ENCODE measurements at regions not wholly inside any gene's neighbourhood (a gene's known extent, or its start where the extent isn't known, plus 50 kb on each side); places are given as distances from the start of the nearest gene placed in this dataset.

DNA sequence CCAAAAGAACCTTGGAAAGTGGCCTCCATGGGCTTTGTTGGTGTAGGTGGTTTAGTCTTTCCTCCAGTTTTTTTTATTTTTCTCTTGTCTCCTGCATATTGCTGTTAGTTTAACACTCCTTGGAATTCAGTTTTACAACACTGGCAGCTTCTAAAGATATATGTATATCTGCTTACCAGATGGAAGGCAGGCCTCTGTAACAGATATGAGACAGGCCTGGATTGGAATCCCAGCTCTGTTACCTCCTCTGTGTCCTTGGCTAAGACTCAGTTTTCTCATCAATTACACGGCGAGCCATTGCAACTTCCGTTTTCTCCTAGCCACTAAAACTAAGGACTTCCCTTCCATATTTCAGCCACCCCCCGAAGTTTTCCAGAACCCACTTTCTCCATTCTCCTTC, 133.4 kb upstream of the SMAD1 start:
- Histone ChIP-seq H3K4me3 (ENCODE audit: low read length) (no peak overlapping the region), H3K9me3 (replicated peaks; ENCODE audit: control insufficient read depth, low read depth, low read length) (no peaks in the 10 kb centered on the region), H3K27ac (ENCODE audit: low read length) (peak overlapping the region; percentile 38), H3K27me3 (ENCODE audit: control insufficient read depth, insufficient read depth, low read length) (no peaks in the 10 kb centered on the region), H3K36me3 (ENCODE audit: control insufficient read depth, insufficient read depth, low read length) (no peaks in the 10 kb centered on the region), H3K4me1 (ENCODE audit: control insufficient read depth, insufficient read depth, low read length) (peaks cover 10% of the 10 kb centered on the region)
- peak; percentile 31 for DNase-seq
- 50% methylated on average over 2 of the region's 4 CpGs for WGBS (ENCODE audit: insufficient coverage)

DNA sequence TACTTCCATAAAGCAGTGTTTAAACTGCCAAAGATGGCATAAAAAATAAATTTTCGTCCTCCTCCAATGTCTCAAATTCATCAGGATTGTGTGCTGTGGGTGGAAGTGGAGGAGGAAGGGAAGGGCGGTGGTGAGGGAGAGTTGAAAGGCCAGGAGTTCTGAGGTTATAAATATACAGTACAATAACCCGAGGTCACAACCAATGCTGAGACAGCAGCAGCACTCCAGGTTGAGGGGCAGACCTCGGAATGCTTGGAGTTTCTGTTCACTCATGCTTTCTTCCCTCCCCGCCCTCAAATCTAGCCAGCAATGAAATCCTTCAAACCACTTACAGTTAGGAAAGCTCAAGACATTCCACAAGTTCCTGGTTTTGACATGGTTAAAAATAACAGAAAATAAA, 134.0 kb upstream of the SMAD1 start:
- DNase-seq, result no peak
- no peaks in the 10 kb centered on the region for H3K27me3 ChIP-seq (ENCODE audit: control insufficient read depth, insufficient read depth, low read length)
- H3K36me3 ChIP-seq (ENCODE audit: control insufficient read depth, insufficient read depth, low read length), result no peaks in the 10 kb centered on the region
- H3K4me1 ChIP-seq (ENCODE audit: control insufficient read depth, insufficient read depth, low read length), result peaks cover 10% of the 10 kb centered on the region
- 57% methylated on average over 1 of the region's 5 CpGs for WGBS (ENCODE audit: insufficient coverage)
- no peak overlapping the region for H3K4me3 ChIP-seq (ENCODE audit: low read length)
- peak overlapping the region; percentile 38 for H3K27ac ChIP-seq (ENCODE audit: low read length)
- no peaks in the 10 kb centered on the region for H3K9me3 ChIP-seq (replicated peaks; ENCODE audit: control insufficient read depth, low read depth, low read length)

DNA sequence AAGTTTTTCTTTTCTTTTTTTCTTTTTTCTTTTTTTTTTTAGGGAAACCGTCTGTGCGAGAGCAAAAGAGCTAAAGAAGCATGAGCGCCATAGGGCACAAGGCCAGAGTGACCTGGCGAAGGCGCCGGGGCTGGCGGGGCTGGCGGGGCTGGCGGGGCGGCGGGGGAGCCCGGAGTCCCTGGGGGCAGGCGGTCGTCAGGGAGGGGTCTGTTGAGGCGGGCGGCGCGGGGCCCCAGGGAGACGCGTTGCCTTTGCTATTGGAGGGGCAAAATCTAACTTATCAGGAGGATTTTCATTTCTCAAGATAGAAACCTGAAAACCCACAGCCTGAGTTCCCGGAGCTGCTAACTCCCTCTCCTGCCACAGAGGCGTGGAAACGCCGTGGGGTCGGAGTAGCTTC, 135.6 kb upstream of the SMAD1 start:
- Histone ChIP-seq H3K4me1 (ENCODE audit: control insufficient read depth, insufficient read depth, low read length) (peaks cover 8% of the 10 kb centered on the region), H3K27ac (ENCODE audit: low read length) (no peak overlapping the region), H3K4me3 (ENCODE audit: low read length) (no peak overlapping the region), H3K27me3 (ENCODE audit: control insufficient read depth, insufficient read depth, low read length) (no peaks in the 10 kb centered on the region), H3K36me3 (ENCODE audit: control insufficient read depth, insufficient read depth, low read length) (no peaks in the 10 kb centered on the region), H3K9me3 (replicated peaks; ENCODE audit: control insufficient read depth, low read depth, low read length) (no peaks in the 10 kb centered on the region)
- no peak for DNase-seq
- WGBS (ENCODE audit: insufficient coverage), result 96% methylated on average over 5 of the region's 25 CpGs

DNA sequence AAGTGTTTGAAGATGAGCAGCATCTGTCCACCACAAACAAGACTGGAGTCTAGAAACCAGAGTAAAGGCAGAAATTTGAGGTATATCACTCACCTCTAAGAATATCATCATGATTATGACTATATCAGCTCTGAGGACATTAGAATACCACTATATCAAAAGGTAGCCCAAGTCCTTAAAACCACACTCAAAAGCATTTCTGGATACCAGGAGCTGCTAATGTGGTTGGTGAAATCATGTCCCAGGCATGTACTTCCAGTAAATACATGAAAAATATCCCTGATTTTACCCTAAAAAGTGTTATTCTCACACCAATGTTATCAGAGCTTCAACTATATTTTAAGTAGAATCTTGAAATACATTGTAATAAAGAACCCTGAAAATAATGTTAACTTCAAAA, 136.3 kb upstream of the SMAD1 start:
- Histone ChIP-seq H3K4me3 (ENCODE audit: low read length) (no peak overlapping the region), H3K27ac (ENCODE audit: low read length) (no peak overlapping the region), H3K9me3 (replicated peaks; ENCODE audit: control insufficient read depth, low read depth, low read length) (no peaks in the 10 kb centered on the region), H3K4me1 (ENCODE audit: control insufficient read depth, insufficient read depth, low read length) (peaks cover 8% of the 10 kb centered on the region), H3K27me3 (ENCODE audit: control insufficient read depth, insufficient read depth, low read length) (no peaks in the 10 kb centered on the region), H3K36me3 (ENCODE audit: control insufficient read depth, insufficient read depth, low read length) (no peaks in the 10 kb centered on the region)
- DNase-seq, result no peak

DNA sequence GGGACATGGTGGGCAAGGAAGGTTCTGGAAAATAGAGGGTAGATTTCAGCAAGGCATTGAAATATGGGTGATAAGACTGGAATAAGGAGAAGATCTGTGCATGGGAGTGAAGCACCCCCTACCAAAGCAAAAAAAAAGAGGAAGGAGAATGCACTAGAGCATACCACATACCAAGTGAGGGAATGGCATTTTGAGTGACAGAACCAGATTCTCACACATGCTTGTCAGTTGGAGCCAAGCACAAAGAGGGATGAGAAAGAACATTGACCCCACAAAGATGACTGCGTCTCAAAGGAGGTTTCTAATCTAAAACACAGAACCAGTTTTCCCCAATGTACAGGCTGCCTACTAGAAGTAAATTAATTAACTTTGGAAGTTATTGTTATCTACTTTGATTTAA, 140.3 kb upstream of the SMAD1 start:
- H3K36me3 ChIP-seq (ENCODE audit: control insufficient read depth, insufficient read depth, low read length), result no peaks in the 10 kb centered on the region
- DNase-seq, result peak; percentile 30
- H3K27me3 ChIP-seq (ENCODE audit: control insufficient read depth, insufficient read depth, low read length), result no peaks in the 10 kb centered on the region
- no peak overlapping the region for H3K27ac ChIP-seq (ENCODE audit: low read length)
- WGBS (ENCODE audit: insufficient coverage), result no CpG with 5 or more reads among the region's 1 CpG
- H3K4me3 ChIP-seq (ENCODE audit: low read length), result no peak overlapping the region
- H3K9me3 ChIP-seq (replicated peaks; ENCODE audit: control insufficient read depth, low read depth, low read length), result no peaks in the 10 kb centered on the region
- no peaks in the 10 kb centered on the region for H3K4me1 ChIP-seq (ENCODE audit: control insufficient read depth, insufficient read depth, low read length)

DNA sequence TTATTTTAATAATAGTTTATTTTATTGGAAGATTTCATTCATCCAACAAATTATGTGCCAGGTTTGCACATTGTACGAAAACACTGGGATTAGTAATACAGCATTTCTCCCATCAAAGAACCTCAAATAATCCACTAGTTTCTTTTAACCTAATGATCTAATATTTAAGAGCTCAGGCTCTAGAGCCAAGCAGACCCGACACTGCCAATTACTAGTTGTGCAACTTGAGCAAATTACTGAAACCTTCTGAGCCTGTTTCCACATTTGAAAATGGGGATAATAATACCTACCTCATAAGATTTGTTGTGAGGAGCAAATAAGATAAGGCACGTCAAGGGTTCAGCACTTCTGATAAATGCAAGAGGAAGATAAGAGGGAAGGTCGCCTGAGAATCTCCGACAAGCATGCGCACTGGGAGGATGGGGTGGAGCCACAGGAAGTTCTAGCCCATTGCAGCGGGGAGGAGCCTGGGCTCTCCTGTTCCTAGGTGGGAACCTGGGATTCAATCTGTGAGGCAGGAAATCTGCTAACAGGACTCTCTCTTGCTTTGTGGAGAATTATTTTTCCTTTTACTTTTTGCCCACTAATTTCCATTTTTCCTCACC, 141.5 kb upstream of the SMAD1 start:
- Histone ChIP-seq H3K9me3 (replicated peaks; ENCODE audit: control insufficient read depth, low read depth, low read length) (no peaks in the 10 kb centered on the region), H3K4me3 (ENCODE audit: low read length) (no peak overlapping the region), H3K36me3 (ENCODE audit: control insufficient read depth, insufficient read depth, low read length) (no peaks in the 10 kb centered on the region), H3K27me3 (ENCODE audit: control insufficient read depth, insufficient read depth, low read length) (no peaks in the 10 kb centered on the region), H3K27ac (ENCODE audit: low read length) (no peak overlapping the region), H3K4me1 (ENCODE audit: control insufficient read depth, insufficient read depth, low read length) (no peaks in the 10 kb centered on the region)
- 96% methylated on average over 5 of the region's 7 CpGs for WGBS (ENCODE audit: insufficient coverage)
- no peak for DNase-seq

DNA sequence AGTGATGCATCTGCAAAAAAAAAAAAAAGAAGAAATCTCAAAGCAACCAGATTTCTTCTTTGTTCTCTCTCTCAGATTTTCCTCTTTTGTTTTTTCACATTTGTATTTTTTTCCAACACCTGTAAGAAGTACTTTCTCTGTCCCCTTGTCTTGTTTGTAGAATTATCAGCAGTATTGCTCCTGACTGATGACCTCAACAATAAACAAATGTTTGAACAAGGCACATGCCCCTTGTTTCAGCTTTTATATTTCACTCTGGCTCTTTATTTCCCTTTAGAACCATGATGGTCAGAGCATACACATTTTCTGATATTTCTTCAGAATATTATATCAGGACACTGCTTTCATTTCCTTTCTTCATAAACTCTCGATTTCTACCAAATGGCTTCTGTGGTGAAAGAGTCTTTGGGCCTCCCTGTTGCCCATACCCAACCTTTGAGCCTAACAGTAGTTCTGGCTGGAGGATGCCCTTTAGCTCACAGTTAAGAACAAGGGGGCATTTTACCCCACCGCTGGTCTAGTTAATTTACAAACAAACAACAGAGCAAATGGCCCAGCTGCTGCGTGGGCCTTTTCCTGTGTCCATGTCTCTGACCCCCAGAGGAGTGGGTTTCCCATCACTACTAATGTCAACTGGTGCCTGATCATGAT, 142.5 kb upstream of the SMAD1 start:
- 83% methylated on average over 1 of the region's 3 CpGs for WGBS (ENCODE audit: insufficient coverage)
- Histone ChIP-seq H3K27ac (ENCODE audit: low read length) (no peak overlapping the region), H3K4me3 (ENCODE audit: low read length) (no peak overlapping the region), H3K36me3 (ENCODE audit: control insufficient read depth, insufficient read depth, low read length) (no peaks in the 10 kb centered on the region), H3K4me1 (ENCODE audit: control insufficient read depth, insufficient read depth, low read length) (no peaks in the 10 kb centered on the region), H3K9me3 (replicated peaks; ENCODE audit: control insufficient read depth, low read depth, low read length) (no peaks in the 10 kb centered on the region), H3K27me3 (ENCODE audit: control insufficient read depth, insufficient read depth, low read length) (no peaks in the 10 kb centered on the region)
- DNase-seq, result no peak

DNA sequence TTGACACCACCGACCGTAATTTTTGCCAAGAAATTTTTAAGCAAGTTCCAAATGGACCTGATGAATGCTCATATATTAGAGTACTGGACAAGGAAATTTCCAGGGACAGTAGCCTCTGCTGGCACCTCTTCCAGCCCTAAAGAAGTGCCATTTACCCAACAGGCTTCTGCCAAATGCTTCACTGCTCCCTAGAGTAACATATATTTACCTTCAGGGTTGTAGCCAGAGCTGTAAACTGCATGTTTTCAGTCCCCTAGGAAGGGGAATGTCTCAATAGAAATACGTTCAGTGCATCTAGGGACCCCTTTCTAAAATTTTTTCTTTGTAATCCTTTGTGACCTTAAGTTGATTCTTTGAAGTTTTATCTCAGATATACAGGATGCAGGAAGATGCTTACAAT, 143.1 kb upstream of the SMAD1 start:
- no peaks in the 10 kb centered on the region for H3K4me1 ChIP-seq (ENCODE audit: control insufficient read depth, insufficient read depth, low read length)
- WGBS (ENCODE audit: insufficient coverage), result no CpG with 5 or more reads among the region's 3 CpGs
- H3K27me3 ChIP-seq (ENCODE audit: control insufficient read depth, insufficient read depth, low read length), result no peaks in the 10 kb centered on the region
- H3K9me3 ChIP-seq (replicated peaks; ENCODE audit: control insufficient read depth, low read depth, low read length), result no peaks in the 10 kb centered on the region
- H3K36me3 ChIP-seq (ENCODE audit: control insufficient read depth, insufficient read depth, low read length), result no peaks in the 10 kb centered on the region
- no peak for DNase-seq
- no peak overlapping the region for H3K4me3 ChIP-seq (ENCODE audit: low read length)
- H3K27ac ChIP-seq (ENCODE audit: low read length), result no peak overlapping the region

DNA sequence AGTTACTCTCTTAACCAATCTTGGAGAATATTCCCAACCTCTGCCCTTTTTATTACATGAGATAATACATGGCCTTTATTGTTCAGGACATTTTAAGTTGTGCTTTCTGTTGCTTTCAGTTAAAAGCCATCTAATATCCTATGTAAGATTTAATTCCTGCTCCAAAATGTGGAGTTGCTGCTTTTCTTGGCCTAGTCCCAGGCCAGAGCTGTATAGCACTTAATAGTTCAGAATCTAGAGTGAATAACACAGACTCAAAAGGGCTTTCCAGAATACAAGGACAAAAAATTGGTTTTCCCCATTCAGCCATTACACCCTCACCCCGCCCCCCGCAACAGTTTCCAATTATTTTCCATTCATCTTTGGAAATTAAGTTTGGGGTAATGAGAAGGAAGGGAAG, 144.3 kb upstream of the SMAD1 start:
- no CpG with 5 or more reads among the region's 2 CpGs for WGBS (ENCODE audit: insufficient coverage)
- H3K27me3 ChIP-seq (ENCODE audit: control insufficient read depth, insufficient read depth, low read length), result no peaks in the 10 kb centered on the region
- no peak overlapping the region for H3K4me3 ChIP-seq (ENCODE audit: low read length)
- no peaks in the 10 kb centered on the region for H3K4me1 ChIP-seq (ENCODE audit: control insufficient read depth, insufficient read depth, low read length)
- DNase-seq, result peak; percentile 64
- no peaks in the 10 kb centered on the region for H3K36me3 ChIP-seq (ENCODE audit: control insufficient read depth, insufficient read depth, low read length)
- H3K9me3 ChIP-seq (replicated peaks; ENCODE audit: control insufficient read depth, low read depth, low read length), result no peaks in the 10 kb centered on the region
- no peak overlapping the region for H3K27ac ChIP-seq (ENCODE audit: low read length)

DNA sequence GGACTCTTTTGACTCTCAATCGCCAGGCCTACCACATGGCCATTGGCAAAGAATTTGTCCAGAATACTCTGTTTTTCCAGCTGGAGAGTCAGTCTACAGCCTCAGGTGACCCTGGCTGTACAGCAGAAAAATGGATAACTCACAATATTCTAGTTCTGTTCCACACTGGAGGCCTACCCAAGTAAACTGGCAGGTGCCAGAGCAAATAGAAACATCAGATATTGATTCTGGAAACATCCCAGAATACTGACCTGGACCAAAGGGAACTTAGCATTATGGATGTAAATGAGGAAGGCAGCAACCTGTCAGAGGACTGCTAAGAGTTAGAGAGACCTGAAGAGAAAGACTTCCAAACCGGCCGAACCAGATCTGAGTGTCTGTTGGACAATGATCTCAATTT, 147.9 kb upstream of the SMAD1 start:
- no peak for DNase-seq
- Histone ChIP-seq H3K9me3 (replicated peaks; ENCODE audit: control insufficient read depth, low read depth, low read length) (no peaks in the 10 kb centered on the region), H3K27me3 (ENCODE audit: control insufficient read depth, insufficient read depth, low read length) (no peaks in the 10 kb centered on the region), H3K4me1 (ENCODE audit: control insufficient read depth, insufficient read depth, low read length) (no peaks in the 10 kb centered on the region), H3K27ac (ENCODE audit: low read length) (no peak overlapping the region), H3K4me3 (ENCODE audit: low read length) (no peak overlapping the region), H3K36me3 (ENCODE audit: control insufficient read depth, insufficient read depth, low read length) (no peaks in the 10 kb centered on the region)
- WGBS (ENCODE audit: insufficient coverage), result 50% methylated on average over 1 of the region's 3 CpGs

DNA sequence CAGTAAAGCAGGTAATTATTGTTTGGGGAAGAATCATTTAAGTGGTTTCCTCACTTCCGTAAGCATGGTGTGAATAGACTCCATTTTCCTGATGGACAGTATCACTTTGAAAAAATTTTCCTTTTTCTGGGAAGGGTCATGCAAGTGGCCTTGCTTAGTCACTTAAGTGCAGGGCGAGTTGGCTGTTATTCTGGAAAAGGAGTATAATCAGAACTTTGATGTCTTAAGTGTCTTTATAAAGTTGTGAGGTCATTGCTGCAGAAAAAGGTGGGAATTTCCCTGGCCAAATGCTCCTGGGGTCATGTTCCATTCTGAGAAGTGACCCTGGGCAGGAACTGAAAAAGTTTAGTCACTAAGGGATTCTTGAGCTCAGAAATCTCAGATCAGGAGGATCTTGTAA, 146.1 kb upstream of the OTUD4 start:
- no peak for DNase-seq
- WGBS (ENCODE audit: insufficient coverage), result 38% methylated on average over 1 of the region's 2 CpGs

More for the DNA sequence above, 146.1 kb upstream of the OTUD4 start:
- H3K27ac ChIP-seq (ENCODE audit: low read length), result no peak overlapping the region
- no peaks in the 10 kb centered on the region for H3K36me3 ChIP-seq (ENCODE audit: control insufficient read depth, insufficient read depth, low read length)
- no peak overlapping the region for H3K4me3 ChIP-seq (ENCODE audit: low read length)
- H3K27me3 ChIP-seq (ENCODE audit: control insufficient read depth, insufficient read depth, low read length), result no peaks in the 10 kb centered on the region
- H3K9me3 ChIP-seq (replicated peaks; ENCODE audit: control insufficient read depth, low read depth, low read length), result no peaks in the 10 kb centered on the region
- H3K4me1 ChIP-seq (ENCODE audit: control insufficient read depth, insufficient read depth, low read length), result no peaks in the 10 kb centered on the region

All from muscle of leg (tissue), 3 donors.